Activated T-helper 1 cell treated with anti-CD3 and anti-CD28 coated beads, Interleukin-2, amount 50 U/mL, for 16 hours (primary cell): ENCODE measurements at regions not wholly inside any gene's neighbourhood (a gene's known extent, or its start where the extent isn't known, plus 50 kb on each side); places are given as distances from the start of the nearest gene placed in this dataset.
"Not testable (repeated sequence)": the region's sequence is repeated elsewhere in the genome, so short reads cannot be mapped to it uniquely, and the experiment has no call there.

Source experiments
- DNase-seq, 2 donors: peaks; one replicate each; pipeline ENCODE4 v3.0.0-alpha.2; 2020; ENCODE audit warnings: low read depth in 1 of 2, low spot score in 1 of 2

DNA sequence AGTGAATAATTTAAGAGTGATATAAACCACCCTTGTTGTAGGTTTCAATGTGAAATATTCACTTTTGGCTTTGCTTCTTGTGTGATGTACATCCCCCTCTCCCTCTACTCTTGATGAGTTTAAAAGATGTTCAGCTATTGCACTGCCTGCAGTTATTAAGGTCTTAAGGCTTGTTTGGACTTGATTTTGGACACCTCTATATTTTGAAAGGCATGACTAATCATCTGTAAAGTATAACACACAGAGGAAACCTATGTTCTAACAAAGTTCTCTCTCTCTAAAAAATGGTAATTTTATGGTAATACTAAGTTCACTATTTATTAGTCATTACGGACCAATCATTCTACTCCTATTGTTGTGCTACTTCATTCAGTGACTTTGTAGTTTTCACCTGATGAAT, 1719.9 kb downstream of the GRIK2 start:
- DNase-seq: no peak

DNA sequence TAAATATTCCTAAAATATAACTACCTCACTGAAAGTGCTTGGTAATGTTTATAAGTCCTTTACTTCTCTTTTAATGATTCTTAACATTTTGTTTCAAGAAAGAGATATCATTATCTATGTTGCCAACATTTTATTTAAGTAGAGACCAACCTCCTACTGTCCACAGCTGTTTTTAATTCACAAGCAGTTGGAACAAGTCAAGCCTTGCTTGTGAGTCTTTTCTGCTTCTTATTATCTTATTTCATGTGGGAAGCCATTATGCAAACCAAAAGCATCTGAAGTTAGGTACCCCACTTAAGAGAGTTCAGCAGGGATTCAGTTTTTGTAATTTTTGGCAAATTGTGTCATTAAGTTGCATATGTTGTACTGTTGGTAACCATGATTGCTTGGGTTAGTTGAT, 1714.5 kb downstream of the GRIK2 start:
- no peak for DNase-seq

DNA sequence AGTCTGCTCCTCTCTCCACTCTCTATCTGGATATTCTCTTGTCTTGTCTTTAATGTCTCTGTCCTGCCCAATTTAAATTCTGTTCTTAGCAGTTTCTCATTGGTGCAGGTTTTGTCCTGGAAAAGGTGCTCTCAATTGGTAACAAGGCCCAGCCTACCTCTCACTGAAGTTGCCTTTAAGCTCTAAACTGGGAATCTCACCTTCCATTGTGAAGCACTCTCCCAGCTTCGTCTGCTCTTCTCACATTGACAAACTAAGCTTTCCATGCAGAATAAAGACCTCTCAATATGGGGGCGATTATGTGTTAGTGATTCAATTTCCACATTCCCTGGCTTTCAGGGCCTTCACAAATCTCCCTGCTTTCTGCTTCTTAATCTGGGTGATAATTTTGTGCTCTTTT, 1712.2 kb downstream of the GRIK2 start:
- DNase-seq: no peak

DNA sequence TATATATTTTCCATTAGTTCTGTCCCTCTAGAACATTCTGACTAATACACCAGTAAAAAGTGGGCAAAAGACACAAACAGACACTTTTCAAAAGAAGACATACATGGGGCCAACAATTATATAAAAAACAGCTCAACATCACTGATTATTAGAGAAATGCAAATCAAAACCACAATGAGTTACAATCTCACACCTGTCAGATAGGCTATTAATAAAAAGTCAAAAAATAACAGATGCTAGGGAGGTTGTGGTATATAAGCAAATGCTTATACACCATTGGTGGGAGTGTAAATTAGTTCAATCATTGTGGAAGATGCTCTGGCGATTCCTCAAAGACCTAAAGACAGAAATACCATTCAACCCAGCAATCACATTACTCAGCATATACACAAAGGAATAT, 1707.8 kb downstream of the GRIK2 start:
- no peak for DNase-seq

DNA sequence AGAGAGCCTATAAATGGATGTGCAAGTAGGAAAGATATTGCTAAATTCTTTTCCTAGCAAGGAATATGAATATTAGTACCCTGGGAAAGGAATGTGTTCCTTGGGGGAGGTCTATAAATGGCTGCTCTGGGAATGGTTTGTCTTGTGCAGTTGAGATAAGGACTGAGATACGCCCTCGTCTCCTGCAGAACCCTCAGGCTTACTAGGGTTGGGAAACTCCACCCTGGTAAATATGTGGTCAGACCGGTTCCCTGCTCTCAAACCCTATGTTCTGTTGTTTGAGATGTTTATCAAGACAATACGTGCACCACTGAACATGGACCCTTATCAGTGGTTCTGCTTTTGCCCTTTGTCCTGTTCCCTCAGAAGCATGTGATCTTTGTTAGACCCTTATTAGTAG, 1698.9 kb downstream of the GRIK2 start:
- DNase-seq: not testable (repeated sequence)

DNA sequence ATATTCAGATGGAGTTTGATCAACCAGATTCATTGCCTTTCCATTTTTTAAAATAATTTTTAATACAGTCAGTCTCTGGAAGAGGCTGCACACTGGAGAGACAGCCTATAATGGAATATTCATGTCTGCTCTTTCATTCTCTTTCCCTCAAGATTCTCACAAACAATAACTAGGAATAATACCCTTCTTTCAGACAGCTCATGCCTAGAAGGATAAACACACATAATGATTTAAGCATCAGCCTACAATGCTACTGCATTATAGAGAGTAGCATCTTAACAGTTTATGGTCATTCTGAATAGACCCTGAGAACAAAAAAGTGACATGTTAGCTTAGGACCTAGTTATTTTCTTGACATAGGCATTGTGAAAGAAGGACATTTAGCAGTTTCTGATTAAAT, 1692.3 kb downstream of the GRIK2 start:
- no peak for DNase-seq

DNA sequence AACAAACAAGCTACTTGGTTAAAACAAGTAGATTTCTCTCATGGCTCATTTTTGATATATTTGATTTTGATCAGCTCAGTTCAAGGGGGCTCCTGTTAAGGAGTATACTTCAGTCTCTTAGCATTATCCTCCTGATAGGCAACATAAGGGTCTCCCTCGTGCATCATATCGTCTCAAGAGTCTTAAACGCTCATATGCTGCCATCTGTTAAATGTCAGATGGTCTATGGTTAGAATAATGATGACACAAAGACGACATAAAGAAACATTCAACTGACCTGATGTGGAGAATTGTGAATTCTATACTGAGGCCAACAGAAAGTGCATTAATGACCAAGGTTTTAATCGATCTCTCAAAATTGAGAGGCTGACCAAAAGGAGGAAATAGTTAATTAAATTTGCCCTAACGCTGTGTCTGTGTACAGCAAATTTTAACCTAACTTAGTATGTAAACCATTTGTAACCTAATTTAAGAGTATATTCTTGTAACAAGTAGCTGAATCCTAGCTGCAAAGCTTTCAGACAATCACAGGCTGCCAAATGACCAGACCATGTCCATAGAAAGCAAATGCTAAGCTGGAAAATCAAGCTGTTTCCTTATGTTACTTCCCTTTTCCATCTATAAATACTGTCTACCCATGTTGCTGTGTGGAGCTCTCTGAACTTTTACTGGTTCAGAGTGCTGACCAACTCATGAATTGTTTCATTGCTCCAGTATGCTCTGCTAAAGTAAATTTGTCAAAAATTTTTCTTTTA, 1688.5 kb downstream of the GRIK2 start:
- no peak for DNase-seq

DNA sequence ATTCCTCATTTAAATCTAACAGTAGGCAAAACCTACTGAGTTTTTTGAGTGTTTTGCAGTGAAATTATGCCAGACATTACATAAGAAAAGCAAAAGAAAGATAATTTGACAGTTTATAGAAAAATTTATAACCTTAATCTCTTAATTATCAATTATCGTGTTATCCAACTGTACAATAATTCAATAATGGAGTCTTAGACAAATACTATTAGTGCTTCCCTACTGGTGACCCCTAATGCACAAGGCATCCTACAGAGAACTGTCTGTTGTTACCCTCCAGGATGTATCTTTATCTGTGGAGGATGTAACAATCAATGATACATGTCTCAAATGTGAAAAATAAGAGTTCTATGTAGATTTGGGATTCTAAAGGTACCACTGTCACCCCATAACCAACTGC, 1687.6 kb downstream of the GRIK2 start:
- DNase-seq: no peak

DNA sequence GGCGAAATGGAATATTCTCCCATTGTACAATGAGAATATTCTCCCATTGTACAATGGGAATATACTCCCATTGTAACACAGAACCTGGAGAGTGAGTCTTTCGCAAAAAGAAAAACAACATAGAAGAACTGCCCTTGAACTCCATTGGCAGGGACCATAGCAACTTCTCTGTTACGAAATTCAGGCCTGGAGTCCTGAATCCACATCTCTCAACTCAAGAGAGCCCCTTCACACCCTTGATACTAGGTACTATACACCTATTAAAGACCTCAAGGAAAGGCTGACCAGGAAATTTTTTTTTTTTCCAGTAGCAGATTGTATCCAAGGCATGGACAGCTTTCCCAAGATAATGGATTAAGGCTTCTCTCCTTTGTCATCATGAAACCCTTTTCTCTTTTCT, 1687.0 kb downstream of the GRIK2 start:
- no peak for DNase-seq

DNA sequence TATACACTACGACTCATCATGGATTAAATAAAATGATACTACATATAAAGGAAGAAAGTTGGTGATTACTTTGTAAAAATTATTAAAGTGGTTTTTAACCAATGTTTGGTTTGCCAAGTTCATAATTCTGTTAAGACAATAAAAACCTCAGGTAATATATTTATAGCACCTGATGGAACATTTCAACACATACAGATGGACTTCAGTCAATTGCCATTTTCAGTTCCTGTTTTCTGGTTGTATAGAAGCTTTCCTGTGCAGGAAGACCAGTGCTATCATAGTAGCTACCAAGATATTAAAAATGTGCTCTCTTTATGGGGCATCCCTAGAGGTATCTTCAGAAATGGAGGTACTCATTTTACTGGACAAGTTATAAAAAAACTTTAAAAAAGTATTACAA, 1686.4 kb downstream of the GRIK2 start:
- DNase-seq: no peak

DNA sequence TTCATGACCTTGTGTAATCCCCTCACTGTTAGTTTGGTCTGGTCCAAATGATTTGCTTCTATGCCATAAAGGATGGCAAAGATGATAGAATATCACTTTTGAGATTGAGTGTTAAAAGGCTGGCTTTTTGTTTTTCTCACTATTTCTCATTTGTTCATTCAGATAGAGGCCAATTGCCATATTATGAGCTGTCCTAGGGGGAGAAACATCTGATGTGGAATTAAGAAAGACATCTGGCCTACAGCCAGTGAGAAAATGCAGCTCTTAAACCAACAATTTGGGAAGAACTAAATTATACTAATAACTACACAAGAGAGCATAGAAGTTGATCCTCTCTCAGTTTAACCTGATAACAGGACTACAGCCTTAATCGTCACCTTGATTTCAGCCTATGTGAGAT, 1668.6 kb downstream of the GRIK2 start:
- DNase-seq: no peak

DNA sequence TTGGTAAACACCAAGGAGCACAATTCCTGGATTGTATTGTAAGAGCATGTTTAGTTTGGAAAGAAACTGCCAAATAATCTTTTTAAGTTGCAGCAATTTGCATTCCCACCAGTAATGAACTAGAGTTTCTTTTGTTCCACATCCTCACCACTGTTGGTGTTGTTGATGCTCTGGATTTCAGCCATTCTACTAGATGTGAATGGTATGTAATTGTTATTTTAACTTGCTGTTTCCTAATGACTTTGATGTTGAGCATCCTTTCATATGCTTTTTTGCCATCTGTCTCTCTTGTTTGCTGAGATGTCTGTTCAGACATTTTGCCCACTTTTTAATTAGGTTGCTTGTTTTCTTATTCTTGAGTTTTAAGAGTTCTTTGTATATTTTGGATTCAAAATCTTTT, 1654.1 kb downstream of the GRIK2 start:
- DNase-seq: no peak

DNA sequence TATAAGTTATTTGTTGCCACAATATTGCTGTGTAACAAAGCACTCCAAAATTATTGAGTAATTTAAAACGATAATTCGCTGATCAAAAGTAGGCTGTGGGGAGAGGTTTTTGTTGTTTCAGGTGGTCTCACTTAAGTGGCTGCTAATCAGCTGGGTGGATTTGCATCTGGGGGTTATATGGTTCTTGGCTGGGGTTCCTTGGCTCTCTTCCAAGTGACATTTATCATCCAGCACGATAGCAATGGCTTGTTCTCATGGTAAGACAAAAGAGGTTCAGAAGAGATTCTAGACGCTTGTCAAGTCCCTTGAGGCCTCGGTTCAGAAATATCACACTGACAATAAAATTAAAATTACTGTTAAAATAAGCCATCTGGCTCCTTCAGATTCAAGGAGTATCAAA, 1648.8 kb downstream of the GRIK2 start:
- no peak for DNase-seq

DNA sequence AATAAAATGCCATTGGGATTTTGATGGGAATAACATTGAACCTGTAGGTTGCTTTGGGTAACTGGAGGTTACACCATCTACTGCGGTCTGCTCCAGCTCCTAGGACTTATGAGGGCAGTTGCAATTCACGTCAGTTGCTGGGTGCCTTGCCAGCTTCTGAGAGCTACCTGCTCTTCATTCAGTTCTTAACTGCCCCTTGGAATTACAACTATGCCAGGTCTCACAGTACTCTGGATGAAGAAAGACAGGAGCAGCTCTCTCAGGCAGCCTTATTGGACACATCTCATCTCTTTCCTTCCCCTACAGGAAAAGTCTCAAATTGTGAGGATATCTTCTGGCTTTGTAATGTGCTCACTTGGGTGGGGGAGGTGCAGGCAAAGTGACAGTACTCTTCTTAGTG, 1643.3 kb downstream of the GRIK2 start:
- DNase-seq: no peak

DNA sequence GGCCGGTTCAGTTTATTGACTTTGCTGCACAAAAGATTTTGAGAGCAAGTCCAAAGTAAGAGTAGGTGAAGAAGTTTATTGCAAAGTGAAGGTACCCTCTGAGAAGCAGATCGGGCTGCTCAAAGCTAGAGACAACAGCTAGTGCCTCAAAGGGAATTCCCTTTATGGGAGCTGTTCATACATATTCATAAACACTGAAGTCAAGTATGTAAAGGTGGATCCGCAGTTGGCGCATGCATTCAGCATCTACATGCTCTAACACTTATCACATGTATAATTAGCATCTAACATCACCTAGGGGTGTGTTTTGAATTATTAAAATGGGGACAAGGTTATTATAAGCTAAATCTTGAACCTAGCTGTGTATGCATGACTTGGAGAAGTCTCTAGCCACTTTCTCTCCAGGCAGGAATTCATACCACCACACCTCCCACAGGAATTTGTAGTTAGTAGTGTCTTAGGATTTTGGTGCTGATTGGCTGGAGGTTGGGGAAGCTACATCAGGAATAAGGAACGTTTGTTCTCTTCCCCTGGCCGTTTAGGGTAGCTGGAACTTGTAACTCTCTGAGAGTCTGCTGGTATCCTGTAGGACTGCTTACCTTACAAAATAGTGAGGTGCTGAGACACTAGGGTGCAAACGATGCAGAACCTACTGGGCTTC, 1633.9 kb downstream of the GRIK2 start:
- DNase-seq: no peak

DNA sequence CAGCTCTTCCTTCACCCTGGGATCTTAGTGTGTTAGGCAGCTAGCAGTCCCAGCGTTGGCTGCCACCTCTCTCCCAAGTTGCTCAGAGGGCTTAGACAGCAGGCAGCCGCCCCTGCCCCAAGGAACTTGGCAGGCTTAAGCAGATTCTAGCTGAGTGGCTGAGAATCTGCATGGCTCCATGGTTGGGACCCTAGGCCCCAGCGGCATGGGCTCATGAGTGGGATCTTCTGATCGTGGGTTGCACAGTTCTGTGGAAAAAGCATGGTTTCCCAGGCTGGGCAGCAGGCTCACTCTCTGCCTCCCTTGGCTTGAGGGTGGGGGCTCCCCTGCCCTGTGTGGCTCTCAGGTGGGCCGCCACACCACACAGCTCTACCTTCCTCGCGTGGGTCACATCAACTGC, 1624.9 kb downstream of the GRIK2 start:
- DNase-seq: no peak

DNA sequence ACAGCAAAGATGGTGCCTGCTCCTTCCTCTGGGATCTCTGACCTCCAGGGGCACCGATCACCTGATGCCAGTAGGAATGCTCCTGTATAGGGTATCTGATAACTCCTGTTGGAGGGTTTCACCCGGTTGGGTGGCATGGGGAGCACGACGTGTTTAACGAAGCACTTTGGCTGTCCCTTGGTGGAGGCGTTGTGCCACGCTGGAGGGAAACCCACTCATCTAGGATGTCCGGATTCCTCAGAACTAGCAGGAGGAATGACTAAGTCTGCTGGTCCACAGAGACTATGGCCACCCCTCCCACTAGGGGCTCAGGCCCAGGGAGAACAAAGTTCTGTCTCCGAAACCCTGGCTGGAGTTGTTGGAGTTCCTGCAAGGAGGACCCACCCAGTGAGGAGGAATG, 1624.4 kb downstream of the GRIK2 start:
- DNase-seq: no peak

DNA sequence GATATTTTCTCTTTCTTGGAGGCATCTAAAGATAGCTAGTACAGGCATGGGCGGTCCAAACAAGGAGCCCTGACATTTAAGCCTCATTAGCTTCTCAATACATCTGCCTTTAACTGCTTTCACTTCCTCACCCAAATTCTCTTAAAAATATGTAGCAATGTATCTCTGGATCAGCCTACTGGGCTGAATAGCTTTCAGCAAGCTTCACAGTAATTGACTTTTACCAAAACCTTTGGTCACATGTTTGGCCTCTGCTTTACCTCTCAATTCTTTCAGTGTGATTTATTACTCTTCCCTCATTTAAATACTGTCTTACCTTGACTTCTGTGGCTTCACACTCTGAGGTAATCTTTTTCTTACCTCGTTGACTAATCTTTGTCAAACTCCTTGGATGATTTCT, 1618.1 kb downstream of the GRIK2 start:
- DNase-seq: no peak

DNA sequence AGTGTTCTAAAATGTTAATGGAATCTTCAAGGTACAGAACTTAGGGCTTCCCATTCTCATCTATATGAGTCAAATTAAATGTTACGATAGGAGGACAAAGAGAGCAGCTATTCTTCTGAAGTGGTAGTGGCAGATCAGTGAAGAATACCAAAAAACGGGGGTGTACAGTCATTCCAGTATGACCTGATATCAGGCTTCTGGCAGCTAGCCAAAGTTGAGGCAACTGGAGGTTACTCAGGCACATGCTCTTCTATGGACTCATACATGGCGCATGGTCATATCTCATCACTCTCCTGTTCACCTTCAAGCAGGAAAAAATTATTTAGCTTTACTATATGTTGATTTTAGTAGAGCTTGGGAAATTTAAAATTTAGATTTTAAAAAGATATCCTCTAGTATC, 1608.8 kb downstream of the GRIK2 start:
- DNase-seq: no peak

DNA sequence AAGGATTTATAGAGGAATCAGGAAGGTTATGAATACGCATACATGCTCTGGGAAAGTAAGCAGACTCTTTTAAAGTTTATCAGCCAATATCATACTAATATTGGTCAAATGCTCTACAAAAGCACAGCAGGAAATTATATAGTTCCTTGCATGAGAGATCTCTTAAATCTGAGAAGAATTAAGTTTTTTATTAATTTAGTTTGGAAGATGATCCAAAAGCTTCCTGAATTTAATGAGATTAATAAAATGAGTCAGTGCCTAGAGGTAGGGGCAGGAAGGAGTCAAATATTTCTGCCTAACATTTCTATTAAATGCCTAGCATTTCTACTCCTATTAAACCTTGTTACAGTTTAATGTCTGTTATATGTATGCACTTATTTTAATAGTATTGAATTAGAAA, 1608.2 kb downstream of the GRIK2 start:
- DNase-seq: no peak

DNA sequence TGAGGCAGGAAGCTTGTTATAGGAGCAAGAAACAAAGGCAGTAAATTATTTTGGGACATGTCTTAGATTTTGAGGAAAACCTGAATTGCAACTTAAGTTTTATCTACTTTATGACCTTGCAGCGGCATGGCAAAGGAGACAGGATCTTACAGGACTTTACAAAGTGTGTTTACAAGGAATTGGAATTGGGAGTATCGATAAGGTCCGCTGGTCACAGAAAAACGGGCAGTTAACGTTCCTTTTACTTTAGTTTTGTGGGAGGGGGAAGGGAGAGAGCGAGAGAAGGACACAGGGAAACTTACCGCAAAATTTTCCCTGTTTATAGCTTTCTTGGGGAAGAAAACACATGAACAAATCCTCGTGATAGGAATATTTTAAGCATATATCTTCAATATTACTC, 1607.2 kb downstream of the GRIK2 start:
- no peak for DNase-seq

DNA sequence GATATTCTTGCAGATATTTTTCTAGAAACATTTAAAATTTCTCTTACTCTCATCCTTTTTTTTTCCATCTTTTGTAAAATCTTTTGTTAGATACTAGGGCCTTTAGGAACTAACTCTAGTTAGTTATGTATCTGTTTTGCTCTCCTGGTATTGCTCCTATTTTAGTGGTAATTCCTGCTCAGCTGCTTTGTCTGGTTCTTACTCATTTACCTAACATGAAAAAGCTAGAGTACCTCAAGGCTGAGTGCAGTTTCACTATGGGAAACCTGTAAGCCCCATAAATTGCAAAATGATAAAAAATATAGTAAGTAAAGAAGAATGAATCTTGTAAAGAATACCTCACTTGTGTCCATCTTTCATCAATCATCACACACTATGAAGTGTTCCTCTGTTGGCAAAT, 1602.0 kb downstream of the GRIK2 start:
- DNase-seq: no peak

DNA sequence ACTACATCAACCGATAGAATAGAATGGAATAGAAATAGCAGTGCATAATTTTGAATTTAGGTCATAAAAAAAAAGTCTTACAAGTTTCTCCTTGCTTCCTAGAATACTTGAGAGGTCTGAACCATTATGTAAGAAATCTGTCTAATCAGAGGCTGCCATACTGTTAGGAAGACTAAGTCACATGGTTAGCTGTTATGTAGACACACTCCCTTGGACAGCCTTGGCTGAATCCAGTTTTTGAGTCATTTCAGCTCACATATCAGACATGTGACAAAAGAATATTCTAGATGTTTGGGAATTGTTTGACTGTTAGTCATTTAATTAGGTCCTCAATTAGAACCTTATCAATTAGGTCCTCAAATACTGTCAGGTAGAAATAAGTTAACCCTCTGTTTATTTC, 1601.4 kb downstream of the GRIK2 start:
- DNase-seq: no peak
